GM19455 (cell line): ENCODE measurements at regions not wholly inside any gene's neighbourhood (a gene's known extent, or its start where the extent isn't known, plus 50 kb on each side); places are given as distances from the start of the nearest gene placed in this dataset.
"Not testable (repeated sequence)": the region's sequence is repeated elsewhere in the genome, so short reads cannot be mapped to it uniquely, and the experiment has no call there.

Source experiments
- ATAC-seq: cut with Tn5 transposase; IDR thresholded peaks from one replicate; pipeline ENCODE4 v1.9.1; 2021; ENCODE audit not compliant: unreplicated experiment

GRCh38 chr6:137313928-137314855 lies 95.0 kb upstream of the IFNGR1 start:
- no peak for ATAC-seq

- no peak for ATAC-seq
Measured at GRCh38 chr6:137313211-137313610, 94.0 kb upstream of the IFNGR1 start.

- no peak for ATAC-seq
Measured at GRCh38 chr6:137311940-137312339, 92.8 kb upstream of the IFNGR1 start.

- no peak for ATAC-seq
Measured at GRCh38 chr6:137309078-137309762, 90.0 kb upstream of the IFNGR1 start.

- no peak for ATAC-seq
Measured at GRCh38 chr6:137307163-137307854, 88.1 kb upstream of the IFNGR1 start.

GRCh38 chr6:137305691-137306090 lies 86.5 kb upstream of the IFNGR1 start:
- no peak for ATAC-seq

GRCh38 chr6:137304020-137304780 lies 85.0 kb upstream of the IFNGR1 start:
- no peak for ATAC-seq

GRCh38 chr6:137303441-137303840 lies 84.3 kb upstream of the IFNGR1 start:
- ATAC-seq, result no peak

- no peak for ATAC-seq
Measured at GRCh38 chr6:137299681-137300080, 80.5 kb upstream of the IFNGR1 start.

GRCh38 chr6:137297887-137298286 lies 78.7 kb upstream of the IFNGR1 start:
- no peak for ATAC-seq

GRCh38 chr6:137292326-137292725 lies 73.1 kb upstream of the IFNGR1 start:
- ATAC-seq, result not testable (repeated sequence)

GRCh38 chr6:137291441-137291840 lies 72.3 kb upstream of the IFNGR1 start:
- ATAC-seq, result no peak

- ATAC-seq, result no peak
Measured at GRCh38 chr6:137290601-137291261, 71.5 kb upstream of the IFNGR1 start.

- no peak for ATAC-seq
Measured at GRCh38 chr6:137286916-137287315, 67.7 kb upstream of the IFNGR1 start.

- ATAC-seq, result no peak
Measured at GRCh38 chr6:137286368-137286767, 67.2 kb upstream of the IFNGR1 start.

- no peak for ATAC-seq
Measured at GRCh38 chr6:137284811-137285110, 65.6 kb upstream of the IFNGR1 start.

GRCh38 chr6:137283940-137284810 lies 65.0 kb upstream of the IFNGR1 start:
- peak; percentile 83 for ATAC-seq

- no peak for ATAC-seq
Measured at GRCh38 chr6:137283080-137283479, 63.9 kb upstream of the IFNGR1 start.

GRCh38 chr6:137282254-137282653 lies 63.1 kb upstream of the IFNGR1 start:
- ATAC-seq, result no peak

GRCh38 chr6:137279279-137279678 lies 60.1 kb upstream of the IFNGR1 start:
- not testable (repeated sequence) for ATAC-seq
